Activated T-cell treated with anti-CD3 and anti-CD28 coated beads, Interleukin-2, amount 50 U/mL, for 72 hours (primary cell): ENCODE measurements at regions not wholly inside any gene's neighbourhood (a gene's known extent, or its start where the extent isn't known, plus 50 kb on each side); places are given as distances from the start of the nearest gene placed in this dataset.

Experiments used
- ATAC-seq, 2 donors: fragments of 150-1000 bp; cut with Tn5 transposase; replicated peaks in 1 of 2; 2 replicates each; pipeline ENCODE4 v1.10.0; 2021; ENCODE audit warnings: moderate library complexity in 2 of 2, mild to moderate bottlenecking in 1 of 2
- DNase-seq, 2 donors: peaks; one replicate each; pipeline ENCODE4 v3.0.0; 2021 to 2022; ENCODE audit warnings: mixed read lengths in 1 of 2
- H3K27ac Mint-ChIP-seq: one replicate; pipeline ENCODE4 v1.8.0; 2022; ENCODE audit warnings: mild to moderate bottlenecking, moderate library complexity, mixed read lengths
- H3K27me3 Mint-ChIP-seq: one replicate; pipeline ENCODE4 v1.8.0; 2022; ENCODE audit warnings: low read depth, mixed read lengths
- H3K36me3 Mint-ChIP-seq, 2 donors: one replicate each; pipeline ENCODE4 v1.8.0; 2022; ENCODE audit warnings: mixed read lengths in 2 of 2, mild to moderate bottlenecking in 1 of 2; ENCODE audit not compliant: insufficient read depth in 2 of 2
- H3K4me1 Mint-ChIP-seq: one replicate; pipeline ENCODE4 v1.8.0; 2022; ENCODE audit warnings: low read depth, mixed read lengths
- H3K4me3 Mint-ChIP-seq, 2 donors: one replicate each; pipeline ENCODE4 v1.8.0; 2022; ENCODE audit warnings: mild to moderate bottlenecking in 2 of 2, mixed read lengths in 2 of 2, moderate library complexity in 2 of 2
- H3K9me3 Mint-ChIP-seq, 2 donors: one replicate each; pipeline ENCODE4 v1.8.0; 2022; ENCODE audit warnings: mixed read lengths in 2 of 2

- Mint-ChIP-seq H3K36me3 (no peaks in the 10 kb centered on the region), H3K4me3 (no peak overlapping the region), H3K4me1 (peaks cover 32% of the 10 kb centered on the region), H3K27ac (no peak overlapping the region), H3K9me3 (no peaks in the 10 kb centered on the region), H3K27me3 (no peaks in the 10 kb centered on the region)
- DNase-seq = no peak
- no peak for ATAC-seq
Observed at GRCh38 chr12:92338102-92338501, 192.5 kb upstream of the BTG1 start.

GRCh38 chr12:92337128-92337527, 191.5 kb upstream of the BTG1 start:
- no peaks in the 10 kb centered on the region for H3K36me3 Mint-ChIP-seq

GRCh38 chr12:92336641-92337040, 191.0 kb upstream of the BTG1 start:
- H3K4me3 Mint-ChIP-seq = no peak overlapping the region
- no peaks in the 10 kb centered on the region for H3K36me3 Mint-ChIP-seq
- H3K4me1 Mint-ChIP-seq = peaks cover 44% of the 10 kb centered on the region
- ATAC-seq = no peak
- no peak overlapping the region for H3K27ac Mint-ChIP-seq
- no peak for DNase-seq
- no peaks in the 10 kb centered on the region for H3K9me3 Mint-ChIP-seq
- no peaks in the 10 kb centered on the region for H3K27me3 Mint-ChIP-seq

More at GRCh38 chr12:92337128-92337527, 191.5 kb upstream of the BTG1 start:
- no peak overlapping the region for H3K27ac Mint-ChIP-seq
- H3K27me3 Mint-ChIP-seq = no peaks in the 10 kb centered on the region
- ATAC-seq (no peak), DNase-seq (no peak)
- H3K4me1 Mint-ChIP-seq = peaks cover 42% of the 10 kb centered on the region
- H3K4me3 Mint-ChIP-seq = no peak overlapping the region
- H3K9me3 Mint-ChIP-seq = no peaks in the 10 kb centered on the region

- Mint-ChIP-seq H3K36me3 (no peaks in the 10 kb centered on the region), H3K27me3 (no peaks in the 10 kb centered on the region)
- no peak for DNase-seq
Observed at GRCh38 chr12:92335831-92336230, 190.2 kb upstream of the BTG1 start.

GRCh38 chr12:92334552-92334951, 188.9 kb upstream of the BTG1 start:
- no peaks in the 10 kb centered on the region for H3K27me3 Mint-ChIP-seq
- no peak overlapping the region for H3K4me3 Mint-ChIP-seq
- H3K36me3 Mint-ChIP-seq = no peaks in the 10 kb centered on the region
- peaks cover 32% of the 10 kb centered on the region for H3K4me1 Mint-ChIP-seq
- DNase-seq (no peak), ATAC-seq (no peak)
- H3K27ac Mint-ChIP-seq = no peak overlapping the region
- H3K9me3 Mint-ChIP-seq = no peaks in the 10 kb centered on the region

More at GRCh38 chr12:92335831-92336230, 190.2 kb upstream of the BTG1 start:
- Mint-ChIP-seq H3K9me3 (no peaks in the 10 kb centered on the region), H3K4me1 (peaks cover 36% of the 10 kb centered on the region), H3K4me3 (no peak overlapping the region), H3K27ac (no peak overlapping the region)
- ATAC-seq = no peak

- no peak overlapping the region for H3K4me3 Mint-ChIP-seq
- H3K9me3 Mint-ChIP-seq = no peaks in the 10 kb centered on the region
- H3K27ac Mint-ChIP-seq = no peak overlapping the region
- H3K36me3 Mint-ChIP-seq = no peaks in the 10 kb centered on the region
- H3K4me1 Mint-ChIP-seq = peaks cover 32% of the 10 kb centered on the region
- no peak for DNase-seq
- no peak for ATAC-seq
- no peaks in the 10 kb centered on the region for H3K27me3 Mint-ChIP-seq
Observed at GRCh38 chr12:92332552-92332951, 186.9 kb upstream of the BTG1 start.

- no peaks in the 10 kb centered on the region for H3K36me3 Mint-ChIP-seq
- DNase-seq (no peak), ATAC-seq (no peak)
- no peak overlapping the region for H3K4me3 Mint-ChIP-seq
- no peak overlapping the region for H3K27ac Mint-ChIP-seq
- H3K4me1 Mint-ChIP-seq = peaks cover 32% of the 10 kb centered on the region
- H3K9me3 Mint-ChIP-seq = no peaks in the 10 kb centered on the region
- H3K27me3 Mint-ChIP-seq = no peaks in the 10 kb centered on the region
Observed at GRCh38 chr12:92331383-92331782, 185.7 kb upstream of the BTG1 start.

GRCh38 chr12:92330654-92331053, 185.0 kb upstream of the BTG1 start:
- ATAC-seq (no peak), DNase-seq (no peak)
- no peak overlapping the region for H3K4me3 Mint-ChIP-seq
- H3K4me1 Mint-ChIP-seq = peaks cover 32% of the 10 kb centered on the region
- no peak overlapping the region for H3K27ac Mint-ChIP-seq
- no peaks in the 10 kb centered on the region for H3K9me3 Mint-ChIP-seq
- no peaks in the 10 kb centered on the region for H3K36me3 Mint-ChIP-seq
- H3K27me3 Mint-ChIP-seq = no peaks in the 10 kb centered on the region

GRCh38 chr12:92326877-92327276, 181.2 kb upstream of the BTG1 start:
- Mint-ChIP-seq H3K27me3 (no peaks in the 10 kb centered on the region), H3K27ac (peak overlapping the region; percentile 61), H3K9me3 (no peaks in the 10 kb centered on the region), H3K4me1 (peaks cover 5% of the 10 kb centered on the region), H3K36me3 (no peaks in the 10 kb centered on the region), H3K4me3 (no peak overlapping the region)
- ATAC-seq (no peak), DNase-seq (no peak)

GRCh38 chr12:92324849-92325500, 179.3 kb upstream of the BTG1 start:
- H3K36me3 Mint-ChIP-seq = peaks cover 0 to 3% of the 10 kb centered on the region in 2 donors
- no peaks in the 10 kb centered on the region for H3K27me3 Mint-ChIP-seq
- H3K9me3 Mint-ChIP-seq = peaks cover 0 to 2% of the 10 kb centered on the region in 2 donors
- peaks cover 5% of the 10 kb centered on the region for H3K4me1 Mint-ChIP-seq
- DNase-seq = no peak
- no peak for ATAC-seq
- no peak overlapping the region for H3K4me3 Mint-ChIP-seq
- H3K27ac Mint-ChIP-seq = no peak overlapping the region

- Mint-ChIP-seq H3K9me3 (no peaks in the 10 kb centered on the region), H3K27me3 (no peaks in the 10 kb centered on the region), H3K4me1 (peaks cover 17% of the 10 kb centered on the region), H3K36me3 (no peaks in the 10 kb centered on the region), H3K27ac (no peak overlapping the region), H3K4me3 (no peak overlapping the region)
- DNase-seq (no peak), ATAC-seq (no peak)
Observed at GRCh38 chr12:92312463-92312964, 166.9 kb upstream of the BTG1 start.

- DNase-seq = no peak
- H3K36me3 Mint-ChIP-seq = peaks cover 0 to 2% of the 10 kb centered on the region in 2 donors
- H3K9me3 Mint-ChIP-seq = peaks cover 1 to 2% of the 10 kb centered on the region in 2 donors
- no peaks in the 10 kb centered on the region for H3K27me3 Mint-ChIP-seq
- ATAC-seq = no peak
- peaks cover 8% of the 10 kb centered on the region for H3K4me1 Mint-ChIP-seq
- H3K27ac Mint-ChIP-seq = no peak overlapping the region
- no peak overlapping the region for H3K4me3 Mint-ChIP-seq
Observed at GRCh38 chr12:92304371-92305055, 158.9 kb upstream of the BTG1 start.

- Mint-ChIP-seq H3K9me3 (peaks cover 1 to 2% of the 10 kb centered on the region in 2 donors), H3K27me3 (no peaks in the 10 kb centered on the region), H3K4me3 (no peak overlapping the region), H3K36me3 (peaks cover 0 to 2% of the 10 kb centered on the region in 2 donors), H3K27ac (no peak overlapping the region), H3K4me1 (peaks cover 18% of the 10 kb centered on the region)
- ATAC-seq (no peak), DNase-seq (no peak)
Observed at GRCh38 chr12:92302041-92302829, 156.6 kb upstream of the BTG1 start.
